Fibroblast of pulmonary artery (primary cell): ENCODE measurements at regions not wholly inside any gene's neighbourhood (a gene's known extent, or its start where the extent isn't known, plus 50 kb on each side); places are given as distances from the start of the nearest gene placed in this dataset.

Experiments
- DNase-seq: peaks from one replicate; pipeline ENCODE4 v3.0.0-alpha.2; 2010; ENCODE audit warnings: low read depth
- H3K4me3 ChIP-seq: replicated peaks from 2 replicates; pipeline ENCODE4 v1.5.1; 2011; ENCODE audit warnings: low read depth, mild to moderate bottlenecking, control low read depth, low read length, moderate library complexity
- TF ChIP-seq, protein P1 (sequence below): IDR thresholded peaks from 2 replicates; pipeline ENCODE4 v1.5.1; 2011; ENCODE audit warnings: mild to moderate bottlenecking, control low read depth, low read length, inconsistent platforms; ENCODE audit errors: missing control alignments

DNA sequence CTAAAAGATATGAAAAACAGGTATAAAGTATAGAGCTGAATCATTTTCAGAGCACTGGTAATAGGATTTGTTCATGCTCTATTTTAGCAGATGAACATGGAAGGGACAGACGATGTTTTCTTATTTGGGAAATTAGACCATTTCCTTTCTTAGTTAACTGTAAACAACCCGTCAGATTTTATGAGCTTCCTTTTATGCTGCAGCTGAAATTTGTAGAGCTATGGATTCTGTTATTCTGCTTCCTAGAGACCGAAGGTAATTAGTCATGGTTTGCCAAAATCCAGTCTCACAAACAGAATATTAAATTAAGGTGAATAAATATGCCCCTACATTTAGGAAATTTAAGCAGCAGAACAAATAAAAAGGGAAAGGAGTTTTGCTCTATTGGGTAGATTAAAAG is 180.2 kb upstream of the SYT1 start:
- TF ChIP-seq, protein P1, sequence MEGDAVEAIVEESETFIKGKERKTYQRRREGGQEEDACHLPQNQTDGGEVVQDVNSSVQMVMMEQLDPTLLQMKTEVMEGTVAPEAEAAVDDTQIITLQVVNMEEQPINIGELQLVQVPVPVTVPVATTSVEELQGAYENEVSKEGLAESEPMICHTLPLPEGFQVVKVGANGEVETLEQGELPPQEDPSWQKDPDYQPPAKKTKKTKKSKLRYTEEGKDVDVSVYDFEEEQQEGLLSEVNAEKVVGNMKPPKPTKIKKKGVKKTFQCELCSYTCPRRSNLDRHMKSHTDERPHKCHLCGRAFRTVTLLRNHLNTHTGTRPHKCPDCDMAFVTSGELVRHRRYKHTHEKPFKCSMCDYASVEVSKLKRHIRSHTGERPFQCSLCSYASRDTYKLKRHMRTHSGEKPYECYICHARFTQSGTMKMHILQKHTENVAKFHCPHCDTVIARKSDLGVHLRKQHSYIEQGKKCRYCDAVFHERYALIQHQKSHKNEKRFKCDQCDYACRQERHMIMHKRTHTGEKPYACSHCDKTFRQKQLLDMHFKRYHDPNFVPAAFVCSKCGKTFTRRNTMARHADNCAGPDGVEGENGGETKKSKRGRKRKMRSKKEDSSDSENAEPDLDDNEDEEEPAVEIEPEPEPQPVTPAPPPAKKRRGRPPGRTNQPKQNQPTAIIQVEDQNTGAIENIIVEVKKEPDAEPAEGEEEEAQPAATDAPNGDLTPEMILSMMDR: no peak
- H3K4me3 ChIP-seq: no peak overlapping the region
- DNase-seq: no peak

GRCh38 chr12:78695749-78696148 is 168.8 kb upstream of the SYT1 start:
- DNase-seq: no peak
- TF ChIP-seq, protein P1: no peak
- no peak overlapping the region for H3K4me3 ChIP-seq

DNA sequence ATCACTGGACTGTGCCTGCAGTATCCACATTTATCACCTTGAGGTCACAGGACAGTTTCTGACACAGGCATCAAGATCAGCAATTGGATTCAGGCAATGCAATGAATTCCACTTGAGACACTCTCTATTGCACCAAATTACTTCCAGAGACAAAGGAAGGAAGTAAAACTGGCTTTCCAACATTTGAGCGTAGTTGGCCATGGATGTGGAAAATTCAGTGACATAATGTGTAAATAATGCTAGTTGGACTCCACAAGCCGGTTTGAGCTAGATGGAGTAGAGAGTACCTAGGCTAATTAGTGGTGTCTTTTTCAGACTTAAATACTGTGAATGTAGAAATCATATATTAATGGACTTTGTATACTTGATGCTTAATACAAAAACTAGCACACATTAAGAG is 168.3 kb upstream of the SYT1 start:
- TF ChIP-seq, protein P1: no peak
- no peak overlapping the region for H3K4me3 ChIP-seq
- DNase-seq: no peak

GRCh38 chr12:78697817-78698415 is 166.7 kb upstream of the SYT1 start:
- DNase-seq: no peak
- no peak overlapping the region for H3K4me3 ChIP-seq
- TF ChIP-seq, protein P1: no peak

DNA sequence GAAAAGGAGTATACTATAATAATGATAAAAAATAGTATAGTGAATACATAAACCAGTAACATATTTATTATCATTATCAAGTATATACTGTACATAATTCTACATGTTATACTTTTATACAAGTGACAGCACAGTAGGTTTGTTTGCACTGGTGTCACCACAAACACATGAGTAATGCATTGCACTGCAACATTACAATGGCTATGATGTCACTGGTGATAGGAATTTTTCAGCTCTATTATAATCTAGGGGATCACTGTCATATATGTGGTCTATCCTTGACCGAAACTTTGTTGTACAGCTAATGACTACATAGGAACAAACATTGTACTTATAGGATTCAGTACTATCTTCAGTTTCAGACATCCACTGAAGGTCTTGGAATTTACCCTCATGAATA is 165.8 kb upstream of the SYT1 start:
- DNase-seq: peak; percentile 39
- TF ChIP-seq, protein P1: no peak
- no peak overlapping the region for H3K4me3 ChIP-seq

GRCh38 chr12:78700565-78700964 is 164.0 kb upstream of the SYT1 start:
- H3K4me3 ChIP-seq: no peak overlapping the region
- no peak for DNase-seq
- TF ChIP-seq, protein P1: no peak

DNA sequence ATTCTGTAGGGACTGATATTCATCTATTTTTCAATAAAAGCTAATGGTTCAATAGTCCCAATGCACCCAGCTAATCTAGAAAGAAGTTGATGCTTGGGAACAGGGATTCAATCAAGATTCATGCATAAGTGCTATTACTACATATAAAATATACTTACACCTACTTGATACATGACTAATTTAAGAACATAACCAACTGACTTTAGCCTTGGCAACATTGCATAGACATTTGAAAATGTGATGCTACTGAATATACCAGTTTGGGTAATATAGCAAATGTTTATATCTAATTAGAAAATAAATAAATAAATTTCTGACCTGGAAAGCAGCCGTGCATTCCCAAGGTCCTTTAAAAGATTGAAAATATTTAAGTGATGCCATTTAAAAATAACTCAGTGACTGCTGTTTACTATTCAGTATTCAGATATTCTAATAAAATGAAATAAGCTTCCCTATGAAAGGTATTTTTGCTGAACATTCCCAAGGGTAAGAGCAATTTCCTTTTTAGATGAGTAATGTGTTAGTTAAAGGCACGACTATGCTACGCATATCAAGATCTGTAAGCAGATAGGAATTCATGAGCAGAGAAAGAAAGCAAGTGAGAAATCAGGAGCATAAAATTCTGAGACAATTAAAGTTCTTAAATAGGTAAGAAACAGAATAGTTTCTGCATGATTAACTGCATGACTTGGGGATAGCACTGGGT is 160.6 kb upstream of the SYT1 start:
- H3K4me3 ChIP-seq: no peak overlapping the region
- peak; percentile 80 for DNase-seq
- TF ChIP-seq, protein P1: no peak
